NCI-H82 treated with DMSO at 0.1 percent for 48 hours (cell line): ENCODE measurements at regions not wholly inside any gene's neighbourhood (a gene's known extent, or its start where the extent isn't known, plus 50 kb on each side); places are given as distances from the start of the nearest gene placed in this dataset.
A peak's percentile ranks its signal among the peaks of the same experiment; 100 is the strongest.

Experiments
- DNase-seq: peaks from one replicate; lab custom pipeline; 2025; ENCODE audit not compliant: unreplicated experiment; lab: John Stamatoyannopoulos, UW

- DNase-seq: no peak
Observed at GRCh38 chr12:85669911-85670310, 166.3 kb downstream of the RASSF9 start.

- DNase-seq: no peak
Observed at GRCh38 chr12:85672436-85672835, 163.8 kb downstream of the RASSF9 start.

- DNase-seq: no peak
Observed at GRCh38 chr12:85673921-85674420, 162.2 kb downstream of the RASSF9 start.

- no peak for DNase-seq
Observed at GRCh38 chr12:85676816-85677749, 159.1 kb downstream of the RASSF9 start.

- no peak for DNase-seq
Observed at GRCh38 chr12:85679296-85679695, 156.9 kb downstream of the RASSF9 start.

GRCh38 chr12:85680881-85681280 is 155.3 kb downstream of the RASSF9 start:
- no peak for DNase-seq

- no peak for DNase-seq
Observed at GRCh38 chr12:85681333-85681732, 154.9 kb downstream of the RASSF9 start.

GRCh38 chr12:85683051-85683450 is 153.2 kb downstream of the RASSF9 start:
- no peak for DNase-seq

GRCh38 chr12:85688837-85689236 is 147.4 kb downstream of the RASSF9 start:
- DNase-seq: peak; percentile 10

- DNase-seq: no peak
Observed at GRCh38 chr12:85690146-85690545, 146.1 kb downstream of the RASSF9 start.

- DNase-seq: no peak
Observed at GRCh38 chr12:85693093-85693665, 143.0 kb downstream of the RASSF9 start.

- no peak for DNase-seq
Observed at GRCh38 chr12:85695097-85695715, 141.0 kb downstream of the RASSF9 start.

- no peak for DNase-seq
Observed at GRCh38 chr12:85697003-85697402, 139.2 kb downstream of the RASSF9 start.

GRCh38 chr12:85698937-85699336 is 137.3 kb downstream of the RASSF9 start:
- DNase-seq: no peak

GRCh38 chr12:85708775-85709174 is 127.4 kb downstream of the RASSF9 start:
- DNase-seq: no peak

GRCh38 chr12:85711735-85712390 is 124.3 kb downstream of the RASSF9 start:
- DNase-seq: no peak

GRCh38 chr12:85713373-85713772 is 122.8 kb downstream of the RASSF9 start:
- DNase-seq: no peak

GRCh38 chr12:85714425-85714824 is 121.8 kb downstream of the RASSF9 start:
- DNase-seq: no peak

- DNase-seq: no peak
Observed at GRCh38 chr12:85720308-85721033, 115.7 kb downstream of the RASSF9 start.

GRCh38 chr12:85725991-85726390 is 110.2 kb downstream of the RASSF9 start:
- no peak for DNase-seq
